HG03378 (cell line): ENCODE measurements at regions not wholly inside any gene's neighbourhood (a gene's known extent, or its start where the extent isn't known, plus 50 kb on each side); places are given as distances from the start of the nearest gene placed in this dataset.
"Not testable (repeated sequence)": the region's sequence is repeated elsewhere in the genome, so short reads cannot be mapped to it uniquely, and the experiment has no call there.

Source experiments
- ATAC-seq: cut with Tn5 transposase; IDR thresholded peaks from one replicate; pipeline ENCODE4 v1.9.1; 2021; ENCODE audit warnings: mild to moderate bottlenecking, moderate library complexity; ENCODE audit not compliant: unreplicated experiment

DNA sequence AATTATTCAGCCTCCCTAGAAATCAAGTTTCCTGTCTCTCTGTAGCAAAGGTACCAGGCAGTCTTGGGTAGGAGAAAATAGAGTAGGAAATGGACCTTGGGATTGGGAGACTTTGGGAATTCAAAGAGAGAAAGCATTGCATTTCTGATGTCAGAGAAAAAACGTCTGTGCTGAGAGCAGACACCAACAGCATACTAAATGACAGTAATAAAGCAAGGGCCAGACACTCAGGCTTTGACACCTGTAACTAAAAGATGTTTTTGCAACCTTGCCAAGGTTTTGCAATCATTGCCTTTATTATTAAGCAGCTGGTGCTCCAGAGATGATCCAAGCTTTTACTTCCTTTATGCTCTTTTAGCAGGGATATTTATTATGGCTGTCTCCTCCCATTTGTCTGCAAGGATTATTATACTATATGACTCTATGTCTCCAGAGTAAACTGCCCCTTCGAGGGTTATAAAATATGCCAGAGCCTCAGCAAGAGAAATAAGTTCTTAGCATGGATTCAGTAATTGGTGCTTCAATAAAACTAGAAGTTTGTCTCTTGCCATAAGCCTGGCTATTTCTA, 85.2 kb upstream of the GRAMD1B start:
- no peak for ATAC-seq

DNA sequence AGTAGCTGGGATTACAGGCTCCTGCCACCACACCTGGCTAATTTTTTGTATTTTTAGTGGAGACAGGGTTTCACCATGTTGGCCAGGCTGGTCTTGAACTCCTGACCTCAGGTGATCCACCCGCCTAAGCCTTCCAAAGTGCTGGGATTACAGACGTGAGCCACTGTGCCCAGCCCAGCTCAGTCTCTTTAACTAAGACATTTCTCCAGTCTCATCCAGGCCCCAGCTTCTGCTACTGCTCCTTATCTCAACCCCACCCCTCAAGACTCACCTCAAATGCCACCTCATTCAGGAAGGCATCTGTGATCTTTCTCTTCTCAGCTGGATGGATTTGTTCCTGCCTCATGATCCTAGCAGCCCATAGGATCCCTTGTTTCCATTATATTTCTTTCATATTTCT, 85.9 kb upstream of the GRAMD1B start:
- ATAC-seq: not testable (repeated sequence)

DNA sequence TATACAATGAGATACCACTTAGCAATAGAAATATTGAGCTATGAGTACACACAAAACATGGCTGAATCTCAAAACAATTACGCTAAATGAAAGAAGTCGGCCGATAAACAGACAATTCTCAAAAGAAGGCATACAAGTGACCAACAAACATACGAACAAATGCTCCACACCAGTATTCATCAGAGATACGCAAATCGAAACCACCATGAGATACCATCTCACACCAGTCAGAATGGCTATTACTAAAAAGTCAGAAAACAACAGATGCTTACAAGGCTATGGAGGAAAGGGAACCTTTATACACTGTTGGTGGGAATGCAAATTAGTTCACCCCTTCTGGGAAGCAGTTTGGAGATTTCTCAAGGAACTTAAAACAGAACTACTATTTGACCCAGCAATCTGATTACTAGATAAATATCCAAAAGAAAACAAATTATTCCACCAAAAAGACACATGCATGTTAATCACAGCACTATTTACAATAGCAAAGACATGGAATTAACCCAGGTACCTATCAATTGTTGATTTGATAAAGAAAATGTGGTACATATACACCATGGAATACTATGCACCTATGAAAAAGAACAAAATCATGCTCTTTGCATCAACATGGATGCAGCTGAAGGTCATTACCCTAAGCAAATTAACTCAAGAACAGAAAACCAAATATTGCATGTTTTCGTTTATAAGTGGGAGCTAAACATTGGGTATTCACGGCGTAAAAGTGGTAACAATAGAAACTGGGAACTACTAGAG, 90.9 kb upstream of the GRAMD1B start:
- no peak for ATAC-seq

- no peak for ATAC-seq
Observed at GRCh38 chr11:123338266-123338800, 91.7 kb upstream of the GRAMD1B start.

GRCh38 chr11:123334925-123335324, 95.1 kb upstream of the GRAMD1B start:
- no peak for ATAC-seq

DNA sequence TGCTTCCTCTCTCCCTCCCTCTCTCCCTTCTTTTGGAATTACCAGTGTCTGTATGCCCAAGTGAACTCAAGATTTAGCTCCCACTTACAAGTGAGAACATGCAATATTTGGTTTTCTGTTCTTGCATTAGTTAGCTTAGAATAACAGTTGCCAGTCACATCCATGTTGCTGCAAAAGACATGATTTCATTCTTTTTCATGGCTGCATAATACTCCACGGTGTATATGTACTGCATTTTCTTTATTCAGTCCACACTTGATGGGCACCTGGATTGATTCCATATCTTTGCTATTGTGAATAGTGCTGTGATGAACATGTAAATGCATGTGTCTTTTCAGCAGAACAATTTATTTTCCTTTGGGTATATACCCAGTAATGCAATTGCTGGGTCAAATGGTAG, 97.5 kb upstream of the GRAMD1B start:
- not testable (repeated sequence) for ATAC-seq

DNA sequence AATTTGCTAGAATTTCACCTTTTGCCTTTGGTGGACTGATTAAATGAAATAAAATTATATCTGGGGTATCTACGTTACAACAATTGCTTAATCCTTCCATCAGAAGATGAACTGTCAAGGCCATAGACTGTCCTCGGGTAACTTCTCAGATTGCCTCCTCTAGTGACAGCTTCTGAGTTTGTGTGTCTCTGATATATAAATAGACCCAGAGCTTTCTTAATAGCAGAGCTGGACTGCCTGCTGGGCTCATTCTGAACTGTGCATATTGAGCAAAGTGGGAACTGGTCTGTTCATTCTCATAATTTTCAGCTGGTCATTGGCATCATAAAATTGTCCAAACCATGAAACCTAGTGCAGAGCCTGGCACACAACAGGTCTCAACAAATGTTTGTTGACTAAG, 99.1 kb upstream of the GRAMD1B start:
- ATAC-seq: no peak

- ATAC-seq: no peak
Observed at GRCh38 chr11:123330471-123330870, 99.6 kb upstream of the GRAMD1B start.

DNA sequence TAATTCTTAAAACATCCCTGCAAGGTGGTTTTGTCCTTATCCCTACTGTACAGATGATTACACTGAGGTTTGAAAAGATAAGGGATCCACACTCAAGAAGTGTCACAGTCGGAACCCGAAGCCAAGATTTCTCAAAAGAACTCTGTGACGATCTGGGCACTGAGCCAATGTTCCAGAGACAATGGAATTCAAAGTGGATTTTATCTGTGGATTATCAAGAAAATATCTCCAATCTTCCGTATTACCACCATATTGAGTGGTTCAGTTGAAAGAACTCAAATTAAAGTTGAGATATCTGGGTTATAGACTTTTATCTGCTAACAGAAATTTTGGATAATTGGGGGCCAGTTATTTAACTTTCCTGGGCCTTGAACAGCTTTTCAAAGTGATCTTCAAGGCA, 100.0 kb upstream of the GRAMD1B start:
- ATAC-seq: no peak

DNA sequence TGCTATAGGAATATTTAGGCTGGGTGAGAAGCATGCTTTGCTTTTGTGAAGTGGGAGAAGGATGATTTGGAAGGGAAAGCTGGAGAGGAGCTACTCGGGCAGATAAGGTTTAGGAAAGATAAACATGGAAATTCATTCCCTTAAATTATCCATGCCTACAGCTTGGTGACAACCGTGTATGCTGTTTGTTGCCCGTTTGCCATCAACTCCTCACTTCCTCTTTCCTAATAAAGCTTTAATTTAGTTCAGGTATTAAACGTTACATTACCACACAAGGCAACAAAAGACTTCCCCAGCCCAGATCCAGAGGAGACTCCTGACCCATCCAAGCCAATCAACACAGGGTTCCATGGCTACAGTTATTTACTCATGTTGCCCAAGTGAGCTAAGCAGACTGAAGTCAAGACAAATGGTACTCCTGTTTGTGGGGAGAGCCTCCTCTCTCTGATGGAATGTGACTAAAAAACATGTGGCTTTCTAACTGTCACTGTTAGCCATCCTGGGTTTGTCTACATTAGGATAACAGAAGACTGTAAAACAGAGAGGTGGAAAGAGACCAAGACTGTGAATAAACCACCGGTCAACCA, 101.7 kb upstream of the GRAMD1B start:
- ATAC-seq: no peak

DNA sequence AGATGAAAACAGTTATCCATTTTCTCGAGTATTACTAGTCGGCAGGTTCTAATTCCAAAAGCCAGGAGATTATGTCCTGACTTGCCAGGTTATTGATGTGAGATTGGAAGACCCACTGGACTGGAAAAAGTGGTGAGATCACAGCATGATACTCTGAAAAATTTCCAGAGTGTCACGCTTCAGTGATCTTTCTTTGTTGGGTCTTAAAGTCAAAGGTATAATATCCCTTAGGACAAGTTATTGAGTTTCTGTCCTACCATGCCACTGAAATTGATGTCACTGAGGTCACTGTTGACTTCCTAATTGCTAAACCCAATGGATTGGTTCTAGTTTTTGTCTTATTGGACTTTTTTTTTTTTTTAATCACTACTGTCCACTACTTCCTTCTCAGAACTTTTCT, 104.5 kb upstream of the GRAMD1B start:
- no peak for ATAC-seq

GRCh38 chr11:123323568-123323967, 106.5 kb upstream of the GRAMD1B start:
- ATAC-seq: no peak

- no peak for ATAC-seq
Observed at GRCh38 chr11:123321636-123322035, 108.4 kb upstream of the GRAMD1B start.

GRCh38 chr11:123318623-123319022, 111.4 kb upstream of the GRAMD1B start:
- no peak for ATAC-seq

- ATAC-seq: not testable (repeated sequence)
Observed at GRCh38 chr11:123318132-123318531, 111.9 kb upstream of the GRAMD1B start.

DNA sequence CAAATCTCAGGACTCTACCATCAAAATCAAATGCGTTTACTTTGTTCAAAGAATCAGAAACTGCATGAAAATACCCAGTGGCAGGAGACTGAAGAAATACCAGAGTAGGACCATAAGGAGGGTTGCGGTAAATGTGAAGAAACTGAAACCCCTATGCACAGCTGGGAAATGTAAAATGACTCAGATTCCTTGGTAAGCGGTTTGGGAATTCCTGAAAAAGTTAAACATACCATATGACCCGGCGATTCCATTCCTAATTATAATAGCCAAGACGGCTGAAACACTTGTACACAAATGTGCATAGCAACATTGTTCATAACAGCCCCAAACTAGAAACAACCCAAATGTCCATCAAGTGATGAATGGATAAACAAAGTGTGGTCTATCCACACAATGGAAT, 114.1 kb upstream of the GRAMD1B start:
- no peak for ATAC-seq

DNA sequence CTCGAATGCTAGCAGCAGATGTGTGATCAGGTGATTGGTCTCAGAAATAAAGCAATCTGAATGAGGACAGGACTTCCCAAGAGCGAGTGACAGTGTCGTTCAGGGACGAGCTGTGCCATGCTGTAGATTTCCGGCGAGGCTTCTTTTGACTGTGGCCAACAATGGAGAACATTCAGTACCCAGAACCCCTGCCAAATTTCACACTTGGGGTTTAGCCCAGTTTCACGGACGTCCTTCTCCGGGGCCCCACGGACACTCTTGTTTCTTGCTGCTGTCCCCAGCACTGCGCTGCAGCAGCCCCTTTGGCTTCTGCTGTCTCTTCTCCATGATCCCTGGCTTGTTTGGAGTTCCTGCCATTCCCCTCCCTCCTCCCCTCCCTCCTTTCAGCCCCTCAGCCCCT, 115.1 kb upstream of the GRAMD1B start:
- no peak for ATAC-seq

DNA sequence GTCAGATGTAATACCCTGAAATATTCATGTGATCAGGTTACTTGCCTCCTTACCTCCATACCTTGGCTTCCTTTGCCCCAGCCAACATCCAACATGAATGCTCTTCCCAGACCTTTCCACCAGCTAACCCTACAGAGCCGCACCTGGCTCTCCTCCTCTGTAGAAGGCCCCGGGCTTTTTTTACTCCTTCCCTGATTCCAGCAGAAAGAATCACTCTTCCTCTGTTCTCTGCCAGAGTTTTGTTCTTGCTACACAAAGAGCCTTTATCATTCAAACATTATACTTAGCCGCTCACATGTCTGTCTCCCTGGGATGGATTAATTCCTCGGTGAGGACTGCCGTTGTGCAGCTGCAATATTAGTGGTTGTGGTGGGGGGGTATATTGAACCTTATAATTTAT, 116.8 kb upstream of the GRAMD1B start:
- no peak for ATAC-seq

- ATAC-seq: no peak
Observed at GRCh38 chr11:123308077-123308476, 113.0 kb upstream of the CLMP start.

- no peak for ATAC-seq
Observed at GRCh38 chr11:123307276-123307675, 112.2 kb upstream of the CLMP start.

DNA sequence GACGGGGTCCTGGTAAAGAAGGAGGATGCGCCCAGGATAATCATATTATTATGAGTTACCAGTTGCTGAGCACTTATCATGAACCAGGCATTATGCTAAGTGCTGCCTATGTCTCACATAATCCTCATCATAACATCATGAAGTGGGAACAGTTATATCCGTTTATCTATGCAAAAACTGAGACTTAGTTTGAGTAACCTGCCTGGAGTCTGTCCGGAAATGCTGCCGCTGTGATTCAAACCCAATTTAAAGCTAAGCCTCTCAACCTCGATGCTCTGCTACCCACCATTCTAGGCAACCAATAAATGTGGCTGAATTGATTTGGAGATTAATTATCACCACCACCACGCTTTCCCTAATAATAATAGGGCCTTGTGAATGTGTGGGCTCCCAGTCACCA, 111.5 kb upstream of the CLMP start:
- no peak for ATAC-seq
